ENCODE measurements at regions not wholly inside any gene's neighbourhood (a gene's known extent, or its start where the extent isn't known, plus 50 kb on each side); places are given as distances from the start of the nearest gene placed in this dataset.

GRCh38 chr16:6209355-6209930, 1111.8 kb upstream of the EEF2KMT start:
- TF ChIP-seq CTCF (IDR thresholded peaks at IDR 0.05) (no peak), POLR2A (IDR thresholded peaks at IDR 0.05) (no peak)

All from heart left ventricle (tissue), 13 donors.